H9 (cell line): ENCODE measurements at regions not wholly inside any gene's neighbourhood (a gene's known extent, or its start where the extent isn't known, plus 50 kb on each side); places are given as distances from the start of the nearest gene placed in this dataset.
A peak's percentile ranks its signal among the peaks of the same experiment; 100 is the strongest.

Experiments used
- DNase-seq: peaks from one replicate; pipeline ENCODE4 v3.0.0-alpha.2; 2017
- H2AFZ ChIP-seq: one replicate; pipeline ENCODE4 v1.6.1; 2013; ENCODE audit warnings: mild to moderate bottlenecking, low read length, control low read depth, moderate library complexity
- H2AK5ac ChIP-seq: 2 replicates; pipeline ENCODE4 v1.6.1; 2013; ENCODE audit warnings: low read length, control low read depth, mixed read lengths; ENCODE audit not compliant: insufficient read length
- H2BK120ac ChIP-seq: one replicate; pipeline ENCODE4 v1.6.1; 2013; ENCODE audit warnings: low read depth, mild to moderate bottlenecking, low read length, control low read depth, inconsistent platforms; ENCODE audit not compliant: poor library complexity, severe bottlenecking
- H2BK12ac ChIP-seq: 2 replicates; pipeline ENCODE4 v1.6.1; 2013; ENCODE audit warnings: low read length, control low read depth, mixed read lengths, low read depth; ENCODE audit not compliant: insufficient read length
- H2BK15ac ChIP-seq: 2 replicates; pipeline ENCODE4 v1.6.1; 2013; ENCODE audit warnings: low read depth, low read length, control low read depth
- H2BK20ac ChIP-seq: one replicate; pipeline ENCODE4 v1.6.1; 2013; ENCODE audit warnings: low read depth, mild to moderate bottlenecking, low read length, control low read depth, inconsistent platforms; ENCODE audit not compliant: poor library complexity, severe bottlenecking
- H2BK5ac ChIP-seq: 2 replicates; pipeline ENCODE4 v1.6.1; 2013; ENCODE audit warnings: low read length, control low read depth, mixed read lengths; ENCODE audit not compliant: insufficient read length
- H3K14ac ChIP-seq: 2 replicates; pipeline ENCODE4 v1.6.1; 2013; ENCODE audit warnings: low read length, control low read depth; ENCODE audit not compliant: insufficient read depth
- H3K18ac ChIP-seq: 2 replicates; pipeline ENCODE4 v1.6.1; 2013; ENCODE audit warnings: low read depth, mild to moderate bottlenecking, mixed read lengths, low read length, control low read depth; ENCODE audit not compliant: insufficient read length
- H3K23ac ChIP-seq: 2 replicates; pipeline ENCODE4 v1.6.1; 2013; ENCODE audit warnings: low read length, control low read depth, mixed read lengths, low read depth; ENCODE audit not compliant: insufficient read length
- H3K23me2 ChIP-seq: 2 replicates; pipeline ENCODE4 v1.6.1; 2013; ENCODE audit warnings: low read depth, mild to moderate bottlenecking, mixed read lengths, low read length, control low read depth; ENCODE audit not compliant: insufficient read length, poor library complexity, severe bottlenecking
- H3K27ac ChIP-seq: 2 replicates; pipeline ENCODE4 v1.5.1; 2013; ENCODE audit warnings: low read length, control low read depth, mixed read lengths, low read depth; ENCODE audit not compliant: insufficient read length
- H3K27me3 ChIP-seq: 2 replicates; pipeline ENCODE4 v1.6.1; 2013; ENCODE audit warnings: low read length, control low read depth, inconsistent platforms; ENCODE audit not compliant: insufficient read depth
- H3K4ac ChIP-seq: 2 replicates; pipeline ENCODE4 v1.6.1; 2013; ENCODE audit warnings: low read depth, mild to moderate bottlenecking, control low read depth, inconsistent platforms, low read length, moderate library complexity
- H3K4me1 ChIP-seq: 2 replicates; pipeline ENCODE4 v1.6.1; 2013; ENCODE audit warnings: low read length, control low read depth, inconsistent platforms; ENCODE audit not compliant: insufficient read depth
- H3K4me2 ChIP-seq: 2 replicates; pipeline ENCODE4 v1.6.1; 2013; ENCODE audit warnings: low read length, control low read depth, mixed read lengths; ENCODE audit not compliant: insufficient read length, insufficient read depth
- H3K56ac ChIP-seq: 2 replicates; pipeline ENCODE4 v1.6.1; 2013; ENCODE audit warnings: low read depth, mild to moderate bottlenecking, mixed read lengths, low read length, control low read depth; ENCODE audit not compliant: insufficient read length
- H3K79me1 ChIP-seq: 2 replicates; pipeline ENCODE4 v1.6.1; 2013; ENCODE audit warnings: low read depth, mild to moderate bottlenecking, moderate library complexity, low read length, control low read depth, inconsistent platforms; ENCODE audit not compliant: insufficient read depth, poor library complexity, severe bottlenecking
- H3K79me2 ChIP-seq: 2 replicates; pipeline ENCODE4 v1.6.1; 2013; ENCODE audit warnings: low read length, control low read depth, inconsistent platforms; ENCODE audit not compliant: insufficient read depth
- H3K9ac ChIP-seq: 2 replicates; pipeline ENCODE4 v1.6.1; 2013; ENCODE audit warnings: low read length, control low read depth, mixed read lengths; ENCODE audit not compliant: insufficient read length; ENCODE audit errors: extremely low read depth
- H3K9me3 ChIP-seq: one replicate; pipeline ENCODE4 v1.6.1; 2013; ENCODE audit warnings: low read depth, low read length, inconsistent platforms; ENCODE audit not compliant: control insufficient read depth
- H3T11ph ChIP-seq: one replicate; pipeline ENCODE4 v1.6.1; 2013; ENCODE audit warnings: mild to moderate bottlenecking, low read length, control low read depth, inconsistent platforms
- H4K20me1 ChIP-seq: one replicate; pipeline ENCODE4 v1.6.1; 2013; ENCODE audit not compliant: control insufficient read depth, insufficient read length, insufficient read depth
- H4K5ac ChIP-seq: 2 replicates; pipeline ENCODE4 v1.6.1; 2013; ENCODE audit warnings: low read depth, mild to moderate bottlenecking, mixed read lengths, low read length, control low read depth; ENCODE audit not compliant: insufficient read length
- H4K8ac ChIP-seq: replicated peaks from 2 replicates; pipeline ENCODE4 v1.6.1; 2013; ENCODE audit warnings: low read length, control low read depth, mixed read lengths, low read depth; ENCODE audit not compliant: insufficient read length
- H4K91ac ChIP-seq: 2 replicates; pipeline ENCODE4 v1.6.1; 2013; ENCODE audit warnings: low read depth, mild to moderate bottlenecking, moderate library complexity, mixed read lengths, low read length, control low read depth; ENCODE audit not compliant: insufficient read length
- H3K27ac Mint-ChIP-seq, 3 experiments: 2 replicates in 2 of 3; 3 replicates in 1 of 3; pipeline ENCODE4 v1.8.0; 2020 to 2021; ENCODE audit warnings: mixed read lengths in 3 of 3, mild to moderate bottlenecking in 1 of 3, moderate library complexity in 1 of 3
- H3K27me3 Mint-ChIP-seq: 2 replicates; pipeline ENCODE4 v1.8.0; 2021; ENCODE audit warnings: low read depth, mild to moderate bottlenecking, moderate library complexity, mixed read lengths
- H3K36me3 Mint-ChIP-seq, 3 experiments: 2 replicates in 2 of 3; 3 replicates in 1 of 3; pipeline ENCODE4 v1.8.0; 2020 to 2021; ENCODE audit warnings: low read depth in 3 of 3, mixed read lengths in 3 of 3; ENCODE audit not compliant: insufficient read depth in 1 of 3
- H3K4me1 Mint-ChIP-seq, 2 experiments: 2 replicates each; pipeline ENCODE4 v1.8.0; 2020; ENCODE audit warnings: mixed read lengths in 2 of 2
- H3K4me3 Mint-ChIP-seq, 2 experiments: 2 replicates in 1 of 2; 3 replicates in 1 of 2; pipeline ENCODE4 v1.8.0; 2020 to 2021; ENCODE audit warnings: mild to moderate bottlenecking in 2 of 2, mixed read lengths in 2 of 2, moderate library complexity in 1 of 2
- H3K9me3 Mint-ChIP-seq, 2 experiments: 2 replicates in 1 of 2; 3 replicates in 1 of 2; pipeline ENCODE4 v1.8.0; 2020; ENCODE audit warnings: mild to moderate bottlenecking in 2 of 2, mixed read lengths in 2 of 2, moderate library complexity in 1 of 2
- WGBS: extraction: QIAGEN DNeasy Blood & Tissue Kit; methylation state at CpG from one replicate; pipeline ENCODE4 v1.1.7; 2013; ENCODE audit warnings: missing lambda C conversion rate, low lambda C conversion rate, mixed read lengths; ENCODE audit not compliant: insufficient read length; ENCODE audit errors: extremely low coverage; 5-methylcytosine and 5-hydroxymethylcytosine counted together
- TF ChIP-seq, protein P1 (sequence below): fragments of 200-600 bp; sonication (generic); conservative IDR thresholded peaks from 3 replicates; pipeline ENCODE4 v1.8.0; 2021; ENCODE audit warnings: antibody characterized with exemption, mild to moderate bottlenecking

DNA sequence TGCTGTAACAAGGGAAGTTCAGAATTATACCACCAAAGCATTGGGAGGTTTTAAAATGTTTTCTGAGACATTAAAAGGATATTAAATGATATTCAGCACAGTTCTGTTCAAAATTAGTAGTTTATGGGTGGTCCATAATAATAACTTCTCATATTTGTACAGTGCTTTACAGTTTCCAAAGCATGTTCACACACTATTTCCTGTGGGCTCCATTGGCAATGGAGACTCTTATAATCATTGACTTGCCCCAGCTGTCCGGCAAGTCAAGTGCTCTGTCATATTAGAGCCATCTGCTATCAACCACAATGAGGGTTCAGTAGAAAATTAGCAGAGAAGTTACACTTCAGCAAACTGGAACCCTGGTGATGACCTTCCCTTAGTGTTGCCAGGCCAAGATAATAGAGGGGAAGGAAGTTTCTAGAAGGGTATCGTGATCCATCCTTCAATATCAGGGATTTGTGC is 526.6 kb upstream of the CCDC196 start:
- H2AFZ ChIP-seq: no peak overlapping the region
- no peak overlapping the region for H2BK15ac ChIP-seq
- no peak overlapping the region for H2BK20ac ChIP-seq
- no peak overlapping the region for H3K56ac ChIP-seq
- H3K4me1 Mint-ChIP-seq: peaks cover 7 to 16% of the 10 kb centered on the region in 2 experiments; a peak in 3 of 4 replicates
- no peaks in the 10 kb centered on the region for H4K20me1 ChIP-seq
- H2BK5ac ChIP-seq: no peak overlapping the region
- H3K36me3 Mint-ChIP-seq: no peaks in the 10 kb centered on the region
- H2BK12ac ChIP-seq: no peak overlapping the region
- no peak overlapping the region for H2BK120ac ChIP-seq
- no peak overlapping the region for H3K18ac ChIP-seq
- no peaks in the 10 kb centered on the region for H3K79me2 ChIP-seq
- no peak overlapping the region for H3T11ph ChIP-seq
- H2AK5ac ChIP-seq: no peak overlapping the region
- no peaks in the 10 kb centered on the region for H3K27me3 Mint-ChIP-seq
- no peak overlapping the region for H4K8ac ChIP-seq
- no peak overlapping the region for H3K14ac ChIP-seq
- H3K27ac ChIP-seq: no peak overlapping the region
- no peaks in the 10 kb centered on the region for H3K79me1 ChIP-seq
- H3K4me2 ChIP-seq: no peak overlapping the region
- no peaks in the 10 kb centered on the region for H3K27me3 ChIP-seq
- no peak overlapping the region for H3K23ac ChIP-seq
- H4K5ac ChIP-seq: no peak overlapping the region
- no peak overlapping the region for H3K4me3 Mint-ChIP-seq
- H3K9me3 ChIP-seq: no peaks in the 10 kb centered on the region
- H3K4me1 ChIP-seq: peaks cover 7% of the 10 kb centered on the region; the same call in 1 of the 2 replicates
- H3K9me3 Mint-ChIP-seq: no peaks in the 10 kb centered on the region
- H3K27ac Mint-ChIP-seq: peak overlapping the region in 1 of 3 experiments; percentile 23; a peak in 1 of 7 replicates
- no peak overlapping the region for H3K4ac ChIP-seq
- no CpG with 5 or more reads among the region's 2 CpGs for WGBS
- TF ChIP-seq, protein P1, sequence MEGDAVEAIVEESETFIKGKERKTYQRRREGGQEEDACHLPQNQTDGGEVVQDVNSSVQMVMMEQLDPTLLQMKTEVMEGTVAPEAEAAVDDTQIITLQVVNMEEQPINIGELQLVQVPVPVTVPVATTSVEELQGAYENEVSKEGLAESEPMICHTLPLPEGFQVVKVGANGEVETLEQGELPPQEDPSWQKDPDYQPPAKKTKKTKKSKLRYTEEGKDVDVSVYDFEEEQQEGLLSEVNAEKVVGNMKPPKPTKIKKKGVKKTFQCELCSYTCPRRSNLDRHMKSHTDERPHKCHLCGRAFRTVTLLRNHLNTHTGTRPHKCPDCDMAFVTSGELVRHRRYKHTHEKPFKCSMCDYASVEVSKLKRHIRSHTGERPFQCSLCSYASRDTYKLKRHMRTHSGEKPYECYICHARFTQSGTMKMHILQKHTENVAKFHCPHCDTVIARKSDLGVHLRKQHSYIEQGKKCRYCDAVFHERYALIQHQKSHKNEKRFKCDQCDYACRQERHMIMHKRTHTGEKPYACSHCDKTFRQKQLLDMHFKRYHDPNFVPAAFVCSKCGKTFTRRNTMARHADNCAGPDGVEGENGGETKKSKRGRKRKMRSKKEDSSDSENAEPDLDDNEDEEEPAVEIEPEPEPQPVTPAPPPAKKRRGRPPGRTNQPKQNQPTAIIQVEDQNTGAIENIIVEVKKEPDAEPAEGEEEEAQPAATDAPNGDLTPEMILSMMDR: peak; percentile 25; the same call in 2 of the 3 replicates
- no peaks in the 10 kb centered on the region for H3K23me2 ChIP-seq
- DNase-seq: no peak
- H3K9ac ChIP-seq: no peak overlapping the region
- H4K91ac ChIP-seq: no peak overlapping the region
